ENCODE measurements at regions not wholly inside any gene's neighbourhood (a gene's known extent, or its start where the extent isn't known, plus 50 kb on each side); places are given as distances from the start of the nearest gene placed in this dataset.

DNA sequence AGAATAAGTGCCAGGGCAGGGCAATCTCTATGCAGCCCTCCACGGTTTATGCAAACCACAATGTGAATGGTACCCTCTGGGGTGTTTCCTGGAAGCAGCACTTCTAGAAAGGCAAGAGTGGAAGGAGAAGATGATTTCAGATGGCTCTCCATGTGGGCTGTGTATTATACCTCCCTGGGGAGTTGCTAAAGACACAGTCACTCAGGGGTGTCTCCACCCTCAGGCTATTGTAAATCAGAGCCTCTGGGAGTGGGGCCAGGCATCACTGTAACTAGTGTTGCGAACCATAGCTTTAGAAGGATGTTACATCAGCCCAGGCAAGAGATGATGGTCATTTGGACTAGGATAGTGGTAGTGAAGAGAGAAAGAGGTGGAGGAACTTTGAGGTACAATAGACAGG, 83.3 kb upstream of the ZKSCAN2 start:
- Histone ChIP-seq H2AK5ac (ENCODE audit: low read depth, low read length) (no peak overlapping the region), H3K36me3 (ENCODE audit: control insufficient read depth, insufficient read depth, low read length) (no peaks in the 10 kb centered on the region), H3K9me1 (ENCODE audit: insufficient read depth, low read length) (no peaks in the 10 kb centered on the region), H3K4me2 (ENCODE audit: low read depth, low read length) (no peak overlapping the region), H2BK15ac (ENCODE audit: low read depth, low read length) (no peak overlapping the region), H3K18ac (ENCODE audit: low read depth, low read length) (no peak overlapping the region), H3K14ac (replicated peaks; ENCODE audit: low read depth, low read length) (no peak overlapping the region), H3K23ac (ENCODE audit: low read depth, low read length) (no peak overlapping the region), H3K9me3 (ENCODE audit: control insufficient read depth, insufficient read depth, low read length) (peaks cover 3% of the 10 kb centered on the region; the same call in 1 of the 2 replicates), H3K27ac (ENCODE audit: insufficient read depth, low read length) (no peak overlapping the region), H2BK120ac (ENCODE audit: low read depth, low read length) (no peak overlapping the region), H2BK20ac (ENCODE audit: low read depth, low read length) (no peak overlapping the region), H2BK5ac (ENCODE audit: low read depth, low read length, poor library complexity, severe bottlenecking) (no peak overlapping the region), H3K56ac (ENCODE audit: extremely low read depth, insufficient read depth, low read length) (no peak overlapping the region), H3K9ac (ENCODE audit: low read depth, low read length) (no peak overlapping the region), H3K4ac (ENCODE audit: low read depth, low read length) (no peak overlapping the region), H3K4me3 (ENCODE audit: insufficient read depth, low read depth, low read length) (no peak overlapping the region), H4K20me1 (ENCODE audit: insufficient read depth, low read length) (no peaks in the 10 kb centered on the region), H2AK9ac (replicated peaks; ENCODE audit: low read depth, low read length, poor library complexity) (no peak overlapping the region), H4K5ac (ENCODE audit: low read depth, low read length) (no peak overlapping the region), H3K27me3 (ENCODE audit: control insufficient read depth, insufficient read depth, low read length) (no peaks in the 10 kb centered on the region), H3K4me1 (ENCODE audit: control insufficient read depth, insufficient read depth, low read length) (no peaks in the 10 kb centered on the region), H3K79me1 (ENCODE audit: low read depth in 1 of 2, low read length in 2 of 2) (no peaks in the 10 kb centered on the region), H4K8ac (ENCODE audit: low read depth in 2 of 2, low read length in 2 of 2) (no peak overlapping the region), H4K91ac (ENCODE audit: insufficient read depth, low read depth, low read length) (no peak overlapping the region), H2AFZ (replicated peaks; ENCODE audit: low read length, poor library complexity) (no peak overlapping the region)
- DNase-seq, result no peak
- dilution Hi-C loops (cut with HindIII; ENCODE audit: low sequenced_read_pairs, unreplicated experiment), result no loop called here
- no TSS peak for BruUV-seq (replicated peaks)
- intact Hi-C loops (cut with micrococcal nuclease), result no loop called here
- no peak for ATAC-seq (ENCODE audit: low read depth)
- TF ChIP-seq CEBPB (IDR thresholded peaks at IDR 0.05; ENCODE audit: low read depth, low read length), result no peak
- TF ChIP-seq MAFK (IDR thresholded peaks at IDR 0.05; ENCODE audit: low read depth, low read length), result no peak
- TF ChIP-seq MAZ (IDR thresholded peaks at IDR 0.05; ENCODE audit: borderline replicate concordance, low read depth, low read length), result no peak
- no peak for TF ChIP-seq RCOR1 (IDR thresholded peaks at IDR 0.05; ENCODE audit: insufficient replicate concordance, low read length)
- in situ Hi-C loops (cut with MboI; ENCODE audit: low sequenced_read_pairs), result no loop called here
- WGBS, 2 experiments (ENCODE audit: extremely low coverage in 2 of 2, insufficient read length in 1 of 2), result no CpG with 5 or more reads among the region's 2 CpGs
- CTCF ChIA-PET, result no interaction called here
- POLR2A ChIA-PET (ENCODE audit: unreplicated experiment), result no interaction called here
